ENCODE measurements at regions not wholly inside any gene's neighbourhood (a gene's known extent, or its start where the extent isn't known, plus 50 kb on each side); places are given as distances from the start of the nearest gene placed in this dataset.

DNA sequence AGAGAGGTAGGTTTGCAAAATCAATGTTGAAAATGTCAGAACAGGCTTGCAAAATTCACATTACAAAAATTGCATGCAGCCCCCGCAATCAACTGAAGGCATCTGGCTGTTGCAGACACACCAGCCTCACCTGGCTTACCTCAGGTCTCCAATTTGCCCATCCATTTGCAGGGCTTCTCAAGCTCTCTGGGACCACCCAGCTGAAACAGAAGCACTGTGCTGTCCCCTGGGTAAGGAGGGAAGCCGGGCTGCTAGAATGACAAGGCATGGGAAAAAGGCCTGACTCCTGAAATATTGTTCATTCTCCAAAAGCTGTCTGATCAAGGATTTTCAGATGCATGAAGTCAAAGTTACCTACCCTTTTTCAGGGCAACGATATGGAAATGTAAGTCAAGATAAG is 52.6 kb upstream of the CD93 start:
- TF ChIP-seq, protein P1, sequence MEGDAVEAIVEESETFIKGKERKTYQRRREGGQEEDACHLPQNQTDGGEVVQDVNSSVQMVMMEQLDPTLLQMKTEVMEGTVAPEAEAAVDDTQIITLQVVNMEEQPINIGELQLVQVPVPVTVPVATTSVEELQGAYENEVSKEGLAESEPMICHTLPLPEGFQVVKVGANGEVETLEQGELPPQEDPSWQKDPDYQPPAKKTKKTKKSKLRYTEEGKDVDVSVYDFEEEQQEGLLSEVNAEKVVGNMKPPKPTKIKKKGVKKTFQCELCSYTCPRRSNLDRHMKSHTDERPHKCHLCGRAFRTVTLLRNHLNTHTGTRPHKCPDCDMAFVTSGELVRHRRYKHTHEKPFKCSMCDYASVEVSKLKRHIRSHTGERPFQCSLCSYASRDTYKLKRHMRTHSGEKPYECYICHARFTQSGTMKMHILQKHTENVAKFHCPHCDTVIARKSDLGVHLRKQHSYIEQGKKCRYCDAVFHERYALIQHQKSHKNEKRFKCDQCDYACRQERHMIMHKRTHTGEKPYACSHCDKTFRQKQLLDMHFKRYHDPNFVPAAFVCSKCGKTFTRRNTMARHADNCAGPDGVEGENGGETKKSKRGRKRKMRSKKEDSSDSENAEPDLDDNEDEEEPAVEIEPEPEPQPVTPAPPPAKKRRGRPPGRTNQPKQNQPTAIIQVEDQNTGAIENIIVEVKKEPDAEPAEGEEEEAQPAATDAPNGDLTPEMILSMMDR (IDR thresholded peaks at IDR 0.05) = no peak
- no peak for TF ChIP-seq POLR2A (IDR thresholded peaks at IDR 0.05)
